ENCODE measurements at regions not wholly inside any gene's neighbourhood (a gene's known extent, or its start where the extent isn't known, plus 50 kb on each side); places are given as distances from the start of the nearest gene placed in this dataset.
"Not testable (repeated sequence)": the region's sequence is repeated elsewhere in the genome, so short reads cannot be mapped to it uniquely, and the experiment has no call there.

- Mint-ChIP-seq H3K27ac (no peak overlapping the region), H3K9me3 (no peaks in the 10 kb centered on the region), H3K4me1 (ENCODE audit: low read depth) (no peaks in the 10 kb centered on the region), H3K4me3 (no peak overlapping the region), H3K27me3 (ENCODE audit: low read depth) (no peaks in the 10 kb centered on the region), H3K36me3 (ENCODE audit: low read depth) (no peaks in the 10 kb centered on the region)
- intact Hi-C loops (cut with micrococcal nuclease): no loop called here
- CTCF ChIA-PET: no interaction called here
- DNase-seq: no peak
Observed at GRCh38 chr17:31724619-31725018, 134.4 kb downstream of the COPRS start.

GRCh38 chr17:31724026-31724425 lies 135.0 kb downstream of the COPRS start:
- CTCF ChIA-PET: no interaction called here
- intact Hi-C loops (cut with micrococcal nuclease): no loop called here
- H3K4me3 Mint-ChIP-seq: no peak overlapping the region
- no peaks in the 10 kb centered on the region for H3K4me1 Mint-ChIP-seq (ENCODE audit: low read depth)
- DNase-seq: no peak
- H3K9me3 Mint-ChIP-seq: no peaks in the 10 kb centered on the region
- H3K36me3 Mint-ChIP-seq (ENCODE audit: low read depth): no peaks in the 10 kb centered on the region
- H3K27ac Mint-ChIP-seq: no peak overlapping the region
- no peaks in the 10 kb centered on the region for H3K27me3 Mint-ChIP-seq (ENCODE audit: low read depth)

- no peaks in the 10 kb centered on the region for H3K4me1 Mint-ChIP-seq (ENCODE audit: low read depth)
- no peak for DNase-seq
- no peak overlapping the region for H3K4me3 Mint-ChIP-seq
- no peaks in the 10 kb centered on the region for H3K36me3 Mint-ChIP-seq (ENCODE audit: low read depth)
- no peaks in the 10 kb centered on the region for H3K27me3 Mint-ChIP-seq (ENCODE audit: low read depth)
- H3K9me3 Mint-ChIP-seq: no peaks in the 10 kb centered on the region
- intact Hi-C loops (cut with micrococcal nuclease): no loop called here
- CTCF ChIA-PET: interaction anchor here (0.5 kb wide), 1 partner anchor 504 kb away, joined by 5 read pairs; no protein-coding TSS in a partner anchor
- no peak overlapping the region for H3K27ac Mint-ChIP-seq
Observed at GRCh38 chr17:31722251-31723056, 136.6 kb downstream of the COPRS start.

GRCh38 chr17:31721291-31722025 lies 137.6 kb downstream of the COPRS start:
- CTCF ChIA-PET: no interaction called here
- H3K4me3 Mint-ChIP-seq: no peak overlapping the region
- no peak overlapping the region for H3K27ac Mint-ChIP-seq
- H3K36me3 Mint-ChIP-seq (ENCODE audit: low read depth): no peaks in the 10 kb centered on the region
- H3K27me3 Mint-ChIP-seq (ENCODE audit: low read depth): no peaks in the 10 kb centered on the region
- intact Hi-C loops (cut with micrococcal nuclease): no loop called here
- no peak for DNase-seq
- H3K4me1 Mint-ChIP-seq (ENCODE audit: low read depth): no peaks in the 10 kb centered on the region
- H3K9me3 Mint-ChIP-seq: no peaks in the 10 kb centered on the region

GRCh38 chr17:31717251-31717650 lies 141.8 kb downstream of the COPRS start:
- H3K4me3 Mint-ChIP-seq; H3K4me1 Mint-ChIP-seq (ENCODE audit: low read depth); H3K9me3 Mint-ChIP-seq; H3K27me3 Mint-ChIP-seq (ENCODE audit: low read depth); H3K27ac Mint-ChIP-seq; DNase-seq; intact Hi-C loops (cut with micrococcal nuclease); H3K36me3 Mint-ChIP-seq (ENCODE audit: low read depth): not testable (repeated sequence)
- CTCF ChIA-PET: interaction anchor here (0.6 to 1.5 kb wide), 2 partner anchors 125 to 328 kb away, joined by 3 read pairs; no protein-coding TSS in a partner anchor

GRCh38 chr17:31715446-31715845 lies 143.6 kb downstream of the COPRS start:
- no peak for DNase-seq
- H3K4me1 Mint-ChIP-seq (ENCODE audit: low read depth): no peaks in the 10 kb centered on the region
- CTCF ChIA-PET: no interaction called here
- intact Hi-C loops (cut with micrococcal nuclease): no loop called here
- no peaks in the 10 kb centered on the region for H3K36me3 Mint-ChIP-seq (ENCODE audit: low read depth)
- no peak overlapping the region for H3K27ac Mint-ChIP-seq
- no peaks in the 10 kb centered on the region for H3K9me3 Mint-ChIP-seq
- H3K27me3 Mint-ChIP-seq (ENCODE audit: low read depth): no peaks in the 10 kb centered on the region
- no peak overlapping the region for H3K4me3 Mint-ChIP-seq

- H3K27ac Mint-ChIP-seq: no peak overlapping the region
- H3K9me3 Mint-ChIP-seq: no peaks in the 10 kb centered on the region
- CTCF ChIA-PET: no interaction called here
- no peak for DNase-seq
- intact Hi-C loops (cut with micrococcal nuclease): no loop called here
- no peaks in the 10 kb centered on the region for H3K4me1 Mint-ChIP-seq (ENCODE audit: low read depth)
- H3K27me3 Mint-ChIP-seq (ENCODE audit: low read depth): peaks cover 16% of the 10 kb centered on the region
- H3K4me3 Mint-ChIP-seq: no peak overlapping the region
- H3K36me3 Mint-ChIP-seq (ENCODE audit: low read depth): no peaks in the 10 kb centered on the region
Observed at GRCh38 chr17:31704483-31704882, 154.6 kb downstream of the COPRS start.

- Mint-ChIP-seq H3K9me3 (no peaks in the 10 kb centered on the region), H3K4me3 (no peak overlapping the region), H3K27ac (no peak overlapping the region), H3K36me3 (ENCODE audit: low read depth) (no peaks in the 10 kb centered on the region), H3K27me3 (ENCODE audit: low read depth) (peaks cover 16% of the 10 kb centered on the region), H3K4me1 (ENCODE audit: low read depth) (no peaks in the 10 kb centered on the region)
- CTCF ChIA-PET: no interaction called here
- DNase-seq: no peak
- intact Hi-C loops (cut with micrococcal nuclease): no loop called here
Observed at GRCh38 chr17:31702041-31702440, 157.0 kb downstream of the COPRS start.

GRCh38 chr17:31700973-31701372 lies 158.1 kb downstream of the COPRS start:
- CTCF ChIA-PET: no interaction called here
- peaks cover 16% of the 10 kb centered on the region for H3K27me3 Mint-ChIP-seq (ENCODE audit: low read depth)
- DNase-seq: no peak
- no peaks in the 10 kb centered on the region for H3K4me1 Mint-ChIP-seq (ENCODE audit: low read depth)
- H3K36me3 Mint-ChIP-seq (ENCODE audit: low read depth): no peaks in the 10 kb centered on the region
- no peak overlapping the region for H3K27ac Mint-ChIP-seq
- intact Hi-C loops (cut with micrococcal nuclease): no loop called here
- H3K9me3 Mint-ChIP-seq: no peaks in the 10 kb centered on the region
- H3K4me3 Mint-ChIP-seq: no peak overlapping the region

GRCh38 chr17:31699886-31700285 lies 159.2 kb downstream of the COPRS start:
- CTCF ChIA-PET: no interaction called here
- intact Hi-C loops (cut with micrococcal nuclease): no loop called here
- Mint-ChIP-seq H3K4me1 (ENCODE audit: low read depth) (no peaks in the 10 kb centered on the region), H3K27ac (no peak overlapping the region), H3K4me3 (no peak overlapping the region), H3K36me3 (ENCODE audit: low read depth) (no peaks in the 10 kb centered on the region), H3K9me3 (no peaks in the 10 kb centered on the region), H3K27me3 (ENCODE audit: low read depth) (peaks cover 16% of the 10 kb centered on the region)
- no peak for DNase-seq

GRCh38 chr17:31699281-31699680 lies 159.8 kb downstream of the COPRS start:
- no peaks in the 10 kb centered on the region for H3K4me1 Mint-ChIP-seq (ENCODE audit: low read depth)
- peaks cover 16% of the 10 kb centered on the region for H3K27me3 Mint-ChIP-seq (ENCODE audit: low read depth)
- CTCF ChIA-PET: no interaction called here
- no peaks in the 10 kb centered on the region for H3K9me3 Mint-ChIP-seq
- H3K27ac Mint-ChIP-seq: no peak overlapping the region
- no peak for DNase-seq
- intact Hi-C loops (cut with micrococcal nuclease): no loop called here
- H3K4me3 Mint-ChIP-seq: no peak overlapping the region
- H3K36me3 Mint-ChIP-seq (ENCODE audit: low read depth): no peaks in the 10 kb centered on the region

GRCh38 chr17:31698751-31699150 lies 160.3 kb downstream of the COPRS start:
- CTCF ChIA-PET: no interaction called here
- Mint-ChIP-seq H3K27me3 (ENCODE audit: low read depth) (peaks cover 16% of the 10 kb centered on the region), H3K4me3 (no peak overlapping the region), H3K4me1 (ENCODE audit: low read depth) (no peaks in the 10 kb centered on the region), H3K27ac (no peak overlapping the region), H3K9me3 (no peaks in the 10 kb centered on the region), H3K36me3 (ENCODE audit: low read depth) (no peaks in the 10 kb centered on the region)
- DNase-seq: no peak
- intact Hi-C loops (cut with micrococcal nuclease): no loop called here

- CTCF ChIA-PET: no interaction called here
- H3K27me3 Mint-ChIP-seq (ENCODE audit: low read depth): peaks cover 10% of the 10 kb centered on the region
- no peaks in the 10 kb centered on the region for H3K4me1 Mint-ChIP-seq (ENCODE audit: low read depth)
- intact Hi-C loops (cut with micrococcal nuclease): no loop called here
- H3K4me3 Mint-ChIP-seq: no peak overlapping the region
- no peak for DNase-seq
- H3K9me3 Mint-ChIP-seq: no peaks in the 10 kb centered on the region
- H3K36me3 Mint-ChIP-seq (ENCODE audit: low read depth): no peaks in the 10 kb centered on the region
- no peak overlapping the region for H3K27ac Mint-ChIP-seq
Observed at GRCh38 chr17:31697838-31698237, 161.2 kb downstream of the COPRS start.

All from activated naive CD4-positive, alpha-beta T cell treated with anti-CD3 and anti-CD28 coated beads for 36 hours (primary cell).